ENCODE measurements at regions not wholly inside any gene's neighbourhood (a gene's known extent, or its start where the extent isn't known, plus 50 kb on each side); places are given as distances from the start of the nearest gene placed in this dataset.

DNA sequence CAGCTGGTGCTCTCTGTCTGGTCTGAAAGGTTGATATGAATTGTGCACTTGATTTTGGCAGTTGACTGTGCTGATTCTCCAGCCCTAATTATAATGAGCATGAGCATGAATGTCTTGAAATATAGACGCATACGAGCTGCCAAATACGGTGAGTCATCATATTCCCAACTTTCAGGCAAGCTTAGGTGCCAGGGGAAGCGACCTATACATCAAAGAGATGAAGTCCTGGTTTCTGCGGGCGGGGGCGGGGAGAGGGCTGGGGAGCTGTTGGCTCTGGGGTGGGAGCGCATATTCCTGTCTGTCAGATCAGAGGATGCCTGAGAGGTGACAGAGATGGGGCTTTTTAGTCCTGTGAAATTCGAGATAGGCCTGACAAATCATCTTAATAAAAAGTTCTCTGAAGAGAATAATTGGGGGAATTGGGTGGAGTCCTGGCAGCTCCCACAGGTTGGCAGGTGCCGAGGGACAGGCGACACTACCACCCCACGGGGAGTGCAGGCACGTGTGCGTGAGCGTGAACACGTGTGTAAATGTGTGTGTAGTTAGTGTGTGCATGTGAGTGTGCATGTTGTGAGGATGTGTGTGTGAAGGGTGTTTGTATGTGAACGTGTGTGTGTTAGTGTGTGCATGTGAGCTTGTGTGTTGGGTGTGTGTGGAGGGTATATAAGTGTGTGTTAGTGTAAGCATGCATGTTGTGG lies 865.3 kb downstream of the TBC1D22A start:
- TF ChIP-seq SIN3A (IDR thresholded peaks at IDR 0.05; ENCODE audit: borderline replicate concordance, insufficient read depth, low read depth, low read length) (no peak), TCF7L2 (IDR thresholded peaks at IDR 0.05; ENCODE audit: low read depth, low read length) (no peak)
- ATAC-seq (no peak), DNase-seq (ENCODE audit: low read depth, low spot score) (no peak)
- intact Hi-C loops (cut with micrococcal nuclease; ENCODE audit: unreplicated experiment) (no loop called here), in situ Hi-C loops (cut with HindIII; ENCODE audit: low pct_unique_long_range_greater_than_20kb, low sequenced_read_pairs) (no loop called here)
- no peak overlapping the region for H3K4me3 ChIP-seq (ENCODE audit: low read depth in 2 of 2, low read length in 2 of 2)
- BruUV-seq (replicated peaks) = no TSS peak
- CTCF ChIA-PET = no interaction called here
- no peaks in the 10 kb centered on the region for H3K27me3 ChIP-seq (ENCODE audit: control insufficient read depth, insufficient read depth, low read length)
- no peaks in the 10 kb centered on the region for H3K9me3 ChIP-seq (ENCODE audit: control insufficient read depth, insufficient read depth, low read depth, low read length)
- H3K27ac ChIP-seq (ENCODE audit: low read length) = no peak overlapping the region
- no peaks in the 10 kb centered on the region for H3K36me3 ChIP-seq (ENCODE audit: control insufficient read depth, insufficient read depth, low read length)
- no peaks in the 10 kb centered on the region for H3K4me1 ChIP-seq (ENCODE audit: control insufficient read depth, insufficient read depth, low read length)
- POLR2A ChIA-PET = no interaction called here

DNA sequence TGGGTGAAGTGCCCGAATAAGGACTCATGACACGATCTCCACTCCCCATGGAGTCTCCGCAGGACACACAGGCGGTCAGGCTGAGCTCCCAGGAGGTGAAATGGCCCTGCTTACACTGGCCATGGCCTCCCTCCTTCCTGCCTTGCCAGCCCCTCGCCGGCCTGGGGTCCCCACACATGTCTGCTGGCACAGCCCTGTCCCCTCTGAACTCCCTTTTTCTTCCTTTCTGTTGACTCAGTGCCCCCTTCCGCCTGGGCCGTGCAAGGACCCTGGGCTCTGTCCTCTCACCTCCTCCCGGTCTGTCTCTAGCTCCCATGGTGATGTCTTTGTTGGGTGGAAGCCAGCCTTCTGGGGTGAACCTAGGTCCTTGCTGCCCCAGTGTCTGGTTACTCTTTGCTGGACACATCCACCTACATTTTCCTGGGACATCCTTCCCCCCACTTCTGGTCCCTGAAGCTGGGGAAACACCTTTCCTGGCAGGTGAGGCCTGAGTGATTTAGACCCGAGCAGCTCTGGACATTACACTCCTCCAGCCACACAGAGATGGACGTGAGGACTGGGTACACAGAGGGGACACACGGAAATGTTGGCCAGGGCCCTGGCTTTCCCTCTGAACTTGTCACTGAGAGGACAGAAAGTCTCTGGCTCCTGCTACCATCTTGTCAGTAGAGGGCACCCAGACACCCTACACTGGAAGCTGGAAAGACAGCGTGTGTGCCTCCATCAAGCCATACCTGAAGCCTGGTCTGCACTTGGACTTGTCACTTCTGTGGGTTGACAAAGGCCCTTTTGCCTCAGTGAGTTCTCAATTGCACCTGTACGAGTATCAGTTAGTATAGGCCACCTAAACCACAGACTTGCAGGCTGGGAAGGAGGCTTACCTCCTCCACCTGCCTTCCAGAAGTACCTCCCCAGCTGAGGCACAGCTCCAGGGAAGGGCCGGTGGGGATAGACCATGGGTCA lies 864.3 kb downstream of the TBC1D22A start:
- H3K27me3 ChIP-seq (ENCODE audit: control insufficient read depth, insufficient read depth, low read length) = no peaks in the 10 kb centered on the region
- no TSS peak for BruUV-seq (replicated peaks)
- no peak overlapping the region for H3K4me3 ChIP-seq (ENCODE audit: low read depth in 2 of 2, low read length in 2 of 2)
- TF ChIP-seq, protein P1, sequence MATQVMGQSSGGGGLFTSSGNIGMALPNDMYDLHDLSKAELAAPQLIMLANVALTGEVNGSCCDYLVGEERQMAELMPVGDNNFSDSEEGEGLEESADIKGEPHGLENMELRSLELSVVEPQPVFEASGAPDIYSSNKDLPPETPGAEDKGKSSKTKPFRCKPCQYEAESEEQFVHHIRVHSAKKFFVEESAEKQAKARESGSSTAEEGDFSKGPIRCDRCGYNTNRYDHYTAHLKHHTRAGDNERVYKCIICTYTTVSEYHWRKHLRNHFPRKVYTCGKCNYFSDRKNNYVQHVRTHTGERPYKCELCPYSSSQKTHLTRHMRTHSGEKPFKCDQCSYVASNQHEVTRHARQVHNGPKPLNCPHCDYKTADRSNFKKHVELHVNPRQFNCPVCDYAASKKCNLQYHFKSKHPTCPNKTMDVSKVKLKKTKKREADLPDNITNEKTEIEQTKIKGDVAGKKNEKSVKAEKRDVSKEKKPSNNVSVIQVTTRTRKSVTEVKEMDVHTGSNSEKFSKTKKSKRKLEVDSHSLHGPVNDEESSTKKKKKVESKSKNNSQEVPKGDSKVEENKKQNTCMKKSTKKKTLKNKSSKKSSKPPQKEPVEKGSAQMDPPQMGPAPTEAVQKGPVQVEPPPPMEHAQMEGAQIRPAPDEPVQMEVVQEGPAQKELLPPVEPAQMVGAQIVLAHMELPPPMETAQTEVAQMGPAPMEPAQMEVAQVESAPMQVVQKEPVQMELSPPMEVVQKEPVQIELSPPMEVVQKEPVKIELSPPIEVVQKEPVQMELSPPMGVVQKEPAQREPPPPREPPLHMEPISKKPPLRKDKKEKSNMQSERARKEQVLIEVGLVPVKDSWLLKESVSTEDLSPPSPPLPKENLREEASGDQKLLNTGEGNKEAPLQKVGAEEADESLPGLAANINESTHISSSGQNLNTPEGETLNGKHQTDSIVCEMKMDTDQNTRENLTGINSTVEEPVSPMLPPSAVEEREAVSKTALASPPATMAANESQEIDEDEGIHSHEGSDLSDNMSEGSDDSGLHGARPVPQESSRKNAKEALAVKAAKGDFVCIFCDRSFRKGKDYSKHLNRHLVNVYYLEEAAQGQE (IDR thresholded peaks at IDR 0.05; ENCODE audit: insufficient read depth in 1 of 2, low read depth in 2 of 2, low read length in 1 of 2) = no peak
- TF ChIP-seq POLR2AphosphoS5 (IDR thresholded peaks at IDR 0.05; ENCODE audit: low read depth, low read length) = no peak
- no peak for TF ChIP-seq TCF7L2 (IDR thresholded peaks at IDR 0.05; ENCODE audit: low read depth, low read length)
- no peak for TF ChIP-seq SIN3A (IDR thresholded peaks at IDR 0.05; ENCODE audit: borderline replicate concordance, insufficient read depth, low read depth, low read length)
- TF ChIP-seq, protein P2, sequence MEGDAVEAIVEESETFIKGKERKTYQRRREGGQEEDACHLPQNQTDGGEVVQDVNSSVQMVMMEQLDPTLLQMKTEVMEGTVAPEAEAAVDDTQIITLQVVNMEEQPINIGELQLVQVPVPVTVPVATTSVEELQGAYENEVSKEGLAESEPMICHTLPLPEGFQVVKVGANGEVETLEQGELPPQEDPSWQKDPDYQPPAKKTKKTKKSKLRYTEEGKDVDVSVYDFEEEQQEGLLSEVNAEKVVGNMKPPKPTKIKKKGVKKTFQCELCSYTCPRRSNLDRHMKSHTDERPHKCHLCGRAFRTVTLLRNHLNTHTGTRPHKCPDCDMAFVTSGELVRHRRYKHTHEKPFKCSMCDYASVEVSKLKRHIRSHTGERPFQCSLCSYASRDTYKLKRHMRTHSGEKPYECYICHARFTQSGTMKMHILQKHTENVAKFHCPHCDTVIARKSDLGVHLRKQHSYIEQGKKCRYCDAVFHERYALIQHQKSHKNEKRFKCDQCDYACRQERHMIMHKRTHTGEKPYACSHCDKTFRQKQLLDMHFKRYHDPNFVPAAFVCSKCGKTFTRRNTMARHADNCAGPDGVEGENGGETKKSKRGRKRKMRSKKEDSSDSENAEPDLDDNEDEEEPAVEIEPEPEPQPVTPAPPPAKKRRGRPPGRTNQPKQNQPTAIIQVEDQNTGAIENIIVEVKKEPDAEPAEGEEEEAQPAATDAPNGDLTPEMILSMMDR (IDR thresholded peaks at IDR 0.05) = no peak
- H3K9me3 ChIP-seq (ENCODE audit: control insufficient read depth, insufficient read depth, low read depth, low read length) = no peaks in the 10 kb centered on the region
- ChIA-PET CTCF (no interaction called here), POLR2A (no interaction called here)
- in situ Hi-C loops (cut with HindIII; ENCODE audit: low pct_unique_long_range_greater_than_20kb, low sequenced_read_pairs) = no loop called here
- H3K27ac ChIP-seq (ENCODE audit: low read length) = no peak overlapping the region
- ATAC-seq = no peak
- no peaks in the 10 kb centered on the region for H3K36me3 ChIP-seq (ENCODE audit: control insufficient read depth, insufficient read depth, low read length)
- no peak for DNase-seq (ENCODE audit: low read depth, low spot score)
- intact Hi-C loops (cut with micrococcal nuclease; ENCODE audit: unreplicated experiment) = no loop called here
- H3K4me1 ChIP-seq (ENCODE audit: control insufficient read depth, insufficient read depth, low read length) = no peaks in the 10 kb centered on the region

Data from Panc1 (cell line).